Uterus (tissue), 2 donors: ENCODE measurements at regions not wholly inside any gene's neighbourhood (a gene's known extent, or its start where the extent isn't known, plus 50 kb on each side); places are given as distances from the start of the nearest gene placed in this dataset.

Experiments
- CTCF ChIP-seq, 4 experiments: fragments of 200-600 bp in 2 of 4; fragments of 450-650 bp in 2 of 4; sonication (generic) in 2 of 4; IDR thresholded peaks; one replicate each; pipeline ENCODE4 v1.5.1; 2016 to 2019; ENCODE audit warnings: antibody characterized with exemption in 4 of 4, mild to moderate bottlenecking in 2 of 4, moderate library complexity in 1 of 4
- POLR2A ChIP-seq, 2 donors: fragments of 450-650 bp; IDR thresholded peaks; one replicate each; pipeline ENCODE4 v1.6.1; 2016; ENCODE audit warnings: antibody characterized with exemption in 2 of 2, mild to moderate bottlenecking in 1 of 2, moderate library complexity in 1 of 2

GRCh38 chr2:64244037-64244416 lies 99.8 kb upstream of the PELI1 start:
- TF ChIP-seq CTCF (IDR thresholded peaks at IDR 0.05) (no peak), POLR2A (IDR thresholded peaks at IDR 0.05) (no peak)
